HG03571 (cell line): ENCODE measurements at regions not wholly inside any gene's neighbourhood (a gene's known extent, or its start where the extent isn't known, plus 50 kb on each side); places are given as distances from the start of the nearest gene placed in this dataset.

Source experiments
- ATAC-seq: cut with Tn5 transposase; IDR thresholded peaks from one replicate; pipeline ENCODE4 v1.9.1; 2021; ENCODE audit not compliant: unreplicated experiment

DNA sequence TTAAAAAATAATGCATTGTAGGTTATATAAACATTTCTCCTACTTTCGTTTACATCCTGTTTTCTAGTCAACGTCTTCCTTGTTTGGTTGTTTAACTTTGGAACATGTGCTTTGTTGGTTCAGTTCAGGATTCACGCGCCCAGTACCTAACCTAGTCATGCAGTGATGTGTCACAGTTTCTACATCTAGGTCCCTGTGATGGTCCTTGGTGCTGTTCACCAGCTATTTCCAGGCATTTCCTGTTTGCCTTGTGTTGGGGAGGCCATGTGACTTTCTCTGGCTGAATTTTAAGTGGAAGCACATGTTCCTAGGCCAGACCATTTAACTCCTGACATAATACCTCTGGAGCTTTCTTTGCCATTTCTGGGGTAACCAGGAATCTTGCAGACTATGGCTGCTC is 292.3 kb downstream of the SMARCA2 start:
- ATAC-seq, result no peak

DNA sequence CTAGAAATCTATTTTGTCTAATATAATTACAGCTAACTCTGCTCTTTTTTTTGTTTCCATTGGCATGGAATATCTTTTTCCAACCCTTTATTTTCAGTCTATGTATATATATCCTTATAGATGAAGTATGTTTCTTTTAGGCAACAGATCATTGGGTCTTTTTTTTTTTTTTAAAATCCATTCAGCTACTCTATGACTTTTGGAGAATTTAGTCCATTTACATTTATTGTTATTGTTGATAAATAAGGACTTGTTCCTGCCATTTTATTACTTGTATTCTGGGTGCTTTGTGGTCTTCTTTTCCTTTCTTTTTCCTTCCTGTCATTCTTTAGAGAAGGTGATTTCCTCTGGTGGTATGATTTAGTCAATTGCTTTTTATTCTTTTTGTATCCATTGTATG is 296.8 kb downstream of the SMARCA2 start:
- no peak for ATAC-seq

DNA sequence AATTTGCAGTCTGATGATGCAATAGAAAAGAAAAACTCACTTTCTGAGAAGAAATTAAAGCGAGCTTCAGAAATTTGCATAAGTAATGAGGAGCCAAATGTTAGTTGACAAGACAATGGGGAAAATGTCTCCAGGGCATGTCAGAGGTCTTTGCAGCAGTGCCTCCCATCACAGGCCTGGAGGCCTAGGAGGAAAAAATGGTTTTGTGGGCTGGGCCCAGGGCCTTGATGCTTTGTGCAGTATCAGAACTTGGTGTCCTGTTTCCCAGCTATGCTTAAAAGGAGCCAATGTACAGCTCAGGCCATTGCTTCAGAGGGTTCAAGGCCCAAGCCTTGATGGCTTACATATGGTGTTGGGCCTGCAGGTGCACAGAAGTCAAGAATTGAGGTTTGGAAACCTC is 298.4 kb downstream of the SMARCA2 start:
- no peak for ATAC-seq

DNA sequence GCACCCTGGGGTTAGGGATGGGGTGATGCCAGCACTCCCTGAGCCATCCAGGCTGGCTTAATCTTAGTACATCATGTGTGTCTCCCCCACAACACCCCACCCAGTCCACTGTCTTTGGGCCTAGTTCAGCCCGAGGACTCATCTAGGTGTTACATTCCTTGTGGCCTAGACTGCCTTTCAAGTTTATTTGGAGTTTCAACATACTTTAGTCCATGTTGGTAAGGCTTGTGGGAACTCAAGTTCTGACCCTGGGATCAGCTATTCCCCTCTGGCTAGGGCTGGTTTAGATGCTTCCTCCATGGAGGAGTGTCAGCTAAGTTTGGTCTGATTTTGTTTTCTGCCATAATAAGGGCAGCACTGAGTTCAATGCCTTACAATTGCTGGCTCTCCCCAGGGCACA is 302.4 kb downstream of the SMARCA2 start:
- no peak for ATAC-seq

DNA sequence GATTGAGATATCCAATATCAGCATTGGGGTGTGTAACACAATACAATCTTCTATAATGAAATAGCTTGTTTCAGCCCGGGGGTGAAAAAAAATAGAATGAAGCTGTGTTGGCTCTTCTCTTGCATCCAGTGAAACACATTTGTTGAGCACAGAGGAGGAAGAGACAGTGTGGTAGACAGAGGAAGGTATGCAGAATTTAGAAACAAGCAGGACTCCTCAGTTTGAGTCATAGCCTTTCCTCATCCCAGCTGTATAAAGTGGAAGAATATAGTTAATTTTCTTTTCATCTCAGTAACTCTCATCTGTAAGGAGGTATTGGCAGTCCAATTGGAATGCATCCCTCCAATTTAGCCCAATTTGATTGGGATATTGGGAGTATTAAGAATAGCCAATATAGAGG is 302.2 kb upstream of the VLDLR start:
- no peak for ATAC-seq

DNA sequence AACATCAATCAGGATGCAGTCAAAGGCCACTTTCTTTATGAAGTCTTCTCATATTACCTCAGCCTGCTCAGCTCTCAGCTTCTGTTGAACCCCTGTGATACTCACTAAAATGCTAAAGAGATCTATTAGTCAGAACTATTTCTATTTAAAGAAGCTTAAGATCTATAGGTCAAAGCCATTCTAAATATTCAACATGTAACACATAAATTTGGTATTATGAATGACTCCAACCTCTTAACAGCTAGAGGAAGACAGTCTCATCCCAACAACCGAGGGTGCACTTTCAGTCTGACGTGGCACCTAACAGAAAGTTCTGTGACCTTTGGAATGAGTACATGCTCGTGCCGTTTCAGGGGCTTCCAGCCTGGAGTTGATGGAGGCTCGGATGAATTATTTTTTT is 301.5 kb upstream of the VLDLR start:
- no peak for ATAC-seq

DNA sequence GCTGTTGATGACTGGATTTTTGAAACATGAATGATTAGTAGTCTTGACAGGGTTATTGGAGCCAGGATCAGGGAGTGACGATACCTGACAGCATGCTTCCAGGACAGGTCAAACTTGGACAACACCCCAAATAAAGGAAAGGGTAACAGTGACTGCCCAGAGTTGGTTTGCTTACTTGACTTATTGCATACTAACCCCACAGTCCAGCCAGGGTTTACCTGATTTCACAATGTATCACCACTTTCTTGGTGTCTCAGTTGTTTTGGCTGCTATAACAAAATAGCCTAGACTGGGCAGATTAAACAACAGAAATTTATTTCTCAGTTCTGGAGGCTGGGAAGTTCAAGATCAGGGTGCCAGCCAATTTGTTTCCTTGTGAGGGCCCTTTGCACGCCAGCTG is 301.0 kb upstream of the VLDLR start:
- no peak for ATAC-seq

DNA sequence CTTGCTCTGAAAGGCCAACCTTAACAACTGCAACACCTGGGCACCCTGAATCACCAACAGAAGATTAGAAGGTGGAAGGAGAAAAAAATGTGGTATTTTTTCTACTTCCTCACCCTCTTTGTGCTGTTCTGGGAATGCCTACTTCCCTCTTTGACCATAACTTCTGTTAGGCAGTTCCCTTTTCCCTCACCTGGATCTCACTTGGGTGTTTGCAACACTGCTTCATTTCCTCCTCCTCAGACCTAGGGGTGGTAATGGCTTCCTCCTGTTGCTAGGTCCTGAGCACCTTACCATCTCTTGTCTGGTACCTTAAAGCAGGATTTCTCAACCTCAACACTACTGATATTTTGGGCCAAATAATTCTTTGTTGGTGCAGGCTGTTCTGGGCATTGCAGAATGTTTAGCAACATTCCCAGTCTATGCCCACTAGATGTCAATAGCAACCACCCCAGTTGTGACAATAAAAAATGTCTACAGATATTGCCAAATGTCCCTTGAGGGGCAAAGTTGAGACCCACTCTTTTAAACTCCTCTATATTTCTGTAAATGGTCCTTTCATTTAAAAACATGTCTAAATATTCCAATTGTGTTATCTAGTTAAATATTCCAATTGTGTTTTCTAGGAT is 300.0 kb upstream of the VLDLR start:
- no peak for ATAC-seq

DNA sequence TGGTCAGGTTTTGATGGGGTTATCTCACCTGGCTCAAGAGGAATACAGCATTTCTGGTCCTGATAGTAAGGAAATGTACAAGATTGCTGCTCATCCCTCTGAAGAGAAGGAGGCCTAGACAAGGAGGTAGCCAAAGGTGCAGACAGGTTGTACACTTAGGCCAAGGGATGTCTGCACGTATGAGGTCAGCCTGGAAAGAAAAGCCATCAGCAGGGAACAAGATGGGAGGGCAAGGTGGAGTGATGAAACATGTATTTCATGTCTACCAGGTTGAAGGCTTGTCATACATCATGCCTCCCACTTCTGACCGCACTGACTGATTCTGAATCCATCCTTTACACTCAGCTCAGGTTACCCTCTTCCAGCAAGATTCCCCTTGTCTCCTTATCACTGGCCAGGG is 296.8 kb upstream of the VLDLR start:
- ATAC-seq, result no peak

DNA sequence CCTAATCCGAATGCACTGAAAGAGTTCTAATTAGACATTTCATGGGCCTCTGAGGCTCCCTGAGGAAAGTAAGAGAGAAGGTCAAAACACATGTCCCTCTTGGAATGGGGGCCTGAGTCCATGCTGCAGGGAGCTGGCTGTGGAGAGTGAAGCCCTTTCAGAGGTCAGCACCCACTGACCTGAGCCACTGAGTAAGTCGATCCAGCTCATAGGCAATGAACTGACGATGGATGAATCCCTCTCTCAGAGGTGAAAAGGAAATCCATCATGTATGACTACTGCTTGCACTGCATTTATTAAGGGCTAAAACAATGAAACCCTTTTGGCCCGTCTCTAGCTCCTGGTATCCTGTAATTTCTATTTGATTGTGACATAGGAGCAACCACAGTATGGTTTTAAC is 288.9 kb upstream of the VLDLR start:
- no peak for ATAC-seq

DNA sequence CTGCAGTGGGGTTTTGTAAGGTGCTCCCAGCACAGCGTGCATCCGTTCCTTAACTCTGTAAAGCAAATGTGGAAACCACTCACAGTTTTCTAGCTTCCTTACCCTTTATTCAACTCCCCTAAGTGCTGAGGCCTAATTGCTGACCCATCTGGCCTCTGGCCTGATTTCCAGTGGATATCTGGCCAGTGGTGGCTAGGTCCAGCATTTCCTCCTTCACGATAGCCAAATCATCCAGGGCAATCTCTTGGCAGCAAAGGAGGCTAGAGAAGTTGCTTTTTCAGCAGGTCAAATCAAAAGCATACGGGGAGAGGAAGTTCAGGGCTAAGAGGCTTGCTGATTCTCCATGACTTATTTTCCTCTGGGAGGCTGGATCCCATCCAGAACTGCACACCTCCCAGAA is 286.3 kb upstream of the VLDLR start:
- no peak for ATAC-seq

DNA sequence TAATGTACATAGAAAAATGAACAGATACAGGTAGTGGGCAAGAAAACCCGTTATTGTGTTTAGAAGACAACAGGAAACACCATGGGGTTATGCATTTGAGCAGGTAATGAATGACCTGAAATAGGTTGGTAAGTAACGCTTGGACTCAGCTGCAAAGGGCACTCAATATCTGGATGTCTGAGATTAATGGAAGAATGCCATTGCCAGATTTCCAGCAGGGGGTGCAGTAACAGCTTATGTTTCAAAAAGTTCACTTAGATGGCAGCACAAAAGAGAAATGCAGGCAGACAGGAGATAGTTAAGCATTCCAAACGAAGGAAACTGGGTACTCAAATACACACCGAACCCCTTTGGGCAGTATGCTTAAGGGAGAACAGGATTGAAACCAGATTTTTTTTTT is 285.5 kb upstream of the VLDLR start:
- no peak for ATAC-seq

DNA sequence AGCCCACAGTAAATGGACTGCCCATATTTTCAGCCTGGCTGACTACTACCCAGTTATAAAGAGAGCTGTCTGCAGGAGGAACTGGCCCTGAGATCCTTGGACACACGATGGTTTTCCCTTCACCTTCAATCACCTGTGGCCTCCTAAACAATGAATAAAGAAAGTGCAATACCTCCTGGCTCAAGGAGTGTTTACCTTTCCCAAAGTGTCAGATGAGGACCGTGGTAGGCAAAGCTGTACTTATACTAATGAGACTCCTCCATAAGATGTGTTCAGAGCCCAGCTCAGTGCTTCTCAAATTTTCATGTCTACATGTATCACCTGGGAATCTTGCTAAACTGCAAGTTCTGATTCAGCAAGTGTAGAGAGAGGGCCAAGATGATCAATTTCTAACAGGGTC is 284.5 kb upstream of the VLDLR start:
- no peak for ATAC-seq

DNA sequence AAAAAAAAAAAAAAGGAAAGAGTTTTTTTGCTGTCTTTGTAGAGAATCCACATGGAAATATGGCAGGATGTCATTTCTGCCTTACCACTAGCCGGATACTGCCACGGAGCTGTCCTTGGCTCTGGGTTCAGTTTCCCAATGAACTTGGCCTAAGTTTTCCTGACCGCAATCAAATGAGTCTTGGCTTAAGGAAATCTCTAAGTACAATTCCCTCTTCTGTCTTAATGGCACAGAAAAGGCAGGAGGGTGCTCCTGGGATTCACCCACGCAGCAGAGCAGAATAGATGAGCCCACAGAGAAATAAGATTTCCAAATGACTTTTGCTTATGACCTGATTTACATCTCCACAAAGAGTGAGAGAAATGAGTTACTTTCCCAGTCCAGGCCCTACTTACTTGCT is 284.0 kb upstream of the VLDLR start:
- no peak for ATAC-seq

DNA sequence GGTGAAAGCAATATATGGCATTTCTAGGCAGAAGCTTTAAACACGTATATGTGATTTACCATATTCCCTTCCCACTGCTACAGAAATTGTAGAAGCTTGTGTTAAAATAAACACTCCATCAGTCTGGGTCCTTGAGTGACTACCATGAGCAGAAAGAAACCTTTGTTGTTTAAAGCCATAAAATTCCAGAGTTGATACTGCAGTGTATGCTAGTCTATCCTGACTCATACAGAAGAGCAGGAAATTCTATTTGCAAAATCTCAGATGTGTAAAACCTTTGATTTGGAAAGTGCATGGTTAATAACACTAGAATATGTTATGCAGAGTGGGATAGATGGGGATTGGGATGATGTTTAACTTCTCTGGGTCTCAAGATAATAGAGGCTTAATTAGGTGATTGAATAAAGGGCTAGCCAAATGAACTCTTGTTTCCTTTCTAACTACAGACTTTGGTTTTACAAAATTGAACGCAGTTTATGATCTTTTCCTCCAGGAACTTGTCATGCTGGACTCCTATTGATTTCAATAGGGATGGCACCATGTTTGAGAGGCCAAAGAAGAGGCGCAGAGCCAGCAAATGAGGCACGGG is 282.7 kb upstream of the VLDLR start:
- no peak for ATAC-seq

DNA sequence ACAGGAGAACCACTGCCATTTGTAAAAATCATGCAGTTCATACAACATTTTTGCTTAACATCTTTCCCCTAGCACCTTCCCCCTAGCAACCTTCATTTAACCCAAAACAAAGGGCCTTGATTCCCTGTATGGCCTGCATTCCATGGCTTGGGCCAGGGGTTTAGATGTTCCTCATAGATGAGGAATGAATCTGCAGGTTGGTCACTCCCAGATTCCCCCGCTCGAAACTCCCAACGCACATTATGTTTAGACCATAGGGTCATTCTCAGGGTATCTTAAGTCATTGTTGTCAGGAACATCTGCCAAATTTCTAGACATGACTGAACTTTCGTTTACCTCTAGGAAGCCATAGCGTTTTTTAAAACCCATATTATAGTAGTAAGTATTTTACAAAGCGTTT is 282.2 kb upstream of the VLDLR start:
- ATAC-seq, result no peak

DNA sequence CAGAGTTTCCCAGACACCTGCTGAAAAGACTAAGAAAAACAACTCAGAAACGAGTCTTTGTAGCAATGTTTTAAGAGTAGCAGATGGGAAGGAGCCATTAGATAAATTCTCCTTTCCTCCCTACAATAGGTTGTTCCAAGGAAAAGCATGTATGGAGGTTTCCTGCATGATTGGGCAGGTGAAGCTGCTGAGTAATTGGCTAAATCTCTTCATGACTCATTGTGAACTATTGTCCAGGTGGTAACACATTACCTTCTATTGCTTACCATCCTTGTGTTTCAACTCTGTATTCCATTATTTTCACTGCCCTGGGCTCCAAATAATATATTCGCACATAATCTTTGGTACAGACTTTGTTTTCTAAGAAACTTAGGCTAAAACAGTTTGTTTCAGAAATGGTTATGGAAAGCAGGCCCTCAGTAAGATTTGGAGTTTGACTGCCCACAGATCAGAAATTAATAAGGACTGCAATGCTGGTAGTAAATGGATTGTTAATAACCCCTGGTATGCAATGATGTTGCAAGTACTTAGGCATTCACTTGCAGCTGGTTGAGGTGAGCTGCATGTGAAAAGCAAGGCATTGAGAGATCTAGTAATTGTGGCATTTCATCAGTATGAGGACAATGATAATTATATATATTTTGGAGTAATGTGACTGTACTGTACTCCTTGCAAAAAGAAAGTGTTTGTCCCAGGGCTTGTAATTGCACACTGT is 281.4 kb upstream of the VLDLR start:
- ATAC-seq, result no peak

DNA sequence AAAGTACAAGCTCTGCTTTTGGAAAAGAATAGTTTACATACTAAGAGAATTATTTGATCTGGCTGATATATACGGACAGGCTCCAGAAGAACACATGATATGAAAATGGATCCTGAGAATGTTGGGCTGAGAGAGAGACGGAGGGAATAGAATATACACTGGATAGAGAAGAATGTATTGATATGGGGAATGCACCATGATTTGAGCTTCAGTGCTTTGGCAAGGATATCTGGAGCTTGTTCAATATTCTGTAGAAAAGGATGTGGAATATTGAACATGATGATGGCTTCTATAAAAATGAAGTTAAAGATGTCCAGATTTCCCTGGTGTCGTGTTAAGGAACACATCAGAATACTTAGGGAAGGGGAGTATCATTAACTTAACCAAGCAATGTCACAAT is 280.5 kb upstream of the VLDLR start:
- ATAC-seq, result no peak

DNA sequence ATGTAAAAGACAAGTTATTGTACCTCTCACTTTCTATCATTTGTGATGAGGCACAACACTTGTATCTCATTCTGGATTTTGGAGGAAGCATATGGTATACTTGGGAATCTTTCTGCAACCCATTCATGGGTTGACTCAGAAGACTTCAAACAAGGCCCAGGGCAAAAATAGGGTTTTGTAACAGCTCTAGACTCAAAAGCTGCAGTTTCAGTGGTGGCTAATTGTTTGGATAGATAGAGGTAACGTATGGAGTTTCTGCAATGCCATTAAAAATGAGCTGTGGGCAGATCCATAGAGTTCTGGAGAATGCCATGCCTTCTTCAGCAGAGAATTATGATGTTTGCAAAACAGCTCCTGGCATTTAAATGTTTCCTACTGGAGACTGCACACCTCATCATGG is 279.6 kb upstream of the VLDLR start:
- no peak for ATAC-seq

DNA sequence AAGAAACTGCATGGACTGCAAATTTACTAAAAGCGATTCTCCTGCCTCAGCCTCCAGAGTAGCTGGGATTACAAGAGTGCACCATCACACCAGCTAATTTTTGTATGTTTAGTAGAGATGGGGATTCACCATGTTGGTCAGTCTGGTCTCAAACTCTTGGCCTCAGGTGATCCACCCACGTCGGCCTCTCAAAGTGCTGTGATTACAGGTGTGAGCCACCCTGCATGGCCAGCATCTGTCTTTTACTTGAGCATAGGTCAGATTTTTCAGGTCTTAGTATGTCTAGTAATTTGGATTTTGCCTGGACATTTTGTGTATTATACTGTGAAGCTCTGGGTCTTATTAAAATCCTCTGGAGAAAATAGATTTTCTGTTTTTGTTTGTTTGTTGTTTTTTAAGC is 277.8 kb upstream of the VLDLR start:
- no peak for ATAC-seq

DNA sequence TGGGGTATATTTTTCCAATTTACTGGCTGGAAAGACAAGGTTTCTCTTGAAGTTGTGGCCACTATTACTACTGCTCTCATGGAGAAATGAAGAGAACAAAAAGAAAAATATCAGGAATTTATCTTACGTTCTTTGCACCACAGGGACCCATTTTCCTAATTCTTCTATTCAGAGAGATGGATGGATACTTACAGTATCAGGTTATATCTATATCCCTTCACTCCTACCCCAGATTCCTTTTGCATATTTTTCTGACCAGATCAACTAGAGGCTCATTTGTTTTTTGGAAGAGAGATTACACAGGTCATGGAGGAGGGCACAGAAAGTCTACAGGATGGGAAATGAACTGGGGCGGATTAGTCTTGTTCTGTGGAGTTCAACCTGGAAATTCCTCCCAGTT is 277.2 kb upstream of the VLDLR start:
- ATAC-seq, result no peak

DNA sequence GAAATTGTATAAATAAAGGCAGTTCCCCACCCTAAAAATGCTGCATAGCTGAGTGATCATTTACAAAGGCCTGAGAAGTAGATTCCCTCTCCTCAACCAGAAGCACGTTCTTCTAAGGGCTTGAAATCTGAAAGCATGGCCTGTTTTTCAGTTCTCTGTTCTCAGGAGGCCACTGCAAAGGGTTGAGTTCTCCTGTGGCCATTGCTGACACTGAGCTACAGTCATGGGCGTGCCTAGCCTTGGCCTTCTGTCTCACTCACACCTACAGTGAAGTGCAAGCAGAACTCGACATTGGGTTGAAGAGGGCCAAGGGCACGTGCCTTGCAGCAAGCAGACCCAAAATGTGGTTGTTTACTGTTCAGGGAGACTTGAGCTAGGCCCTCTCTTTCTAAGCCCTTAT is 276.6 kb upstream of the VLDLR start:
- ATAC-seq, result no peak
